ENCODE measurements at regions not wholly inside any gene's neighbourhood (a gene's known extent, or its start where the extent isn't known, plus 50 kb on each side); places are given as distances from the start of the nearest gene placed in this dataset.

DNA sequence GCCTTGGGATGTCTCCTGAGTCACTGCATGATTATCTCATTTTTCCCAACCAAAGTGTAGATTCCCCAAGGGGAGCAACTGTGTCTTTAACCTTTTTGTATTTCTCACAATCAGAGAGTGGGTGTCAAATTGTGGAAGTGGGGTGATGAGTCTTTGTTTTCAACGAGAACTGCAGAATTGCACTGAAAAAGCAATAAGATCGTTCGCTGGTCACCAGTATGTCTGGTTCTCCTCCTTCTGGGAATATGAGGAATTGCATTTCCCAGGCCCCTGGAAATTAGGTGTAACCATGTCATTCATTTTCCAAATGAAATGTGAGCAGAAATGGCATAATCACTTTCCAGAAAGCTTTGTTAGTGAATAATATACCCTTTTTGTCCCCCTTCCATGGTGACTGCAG, 326.9 kb downstream of the GPAM start:
- no peak overlapping the region for H3K23ac ChIP-seq (ENCODE audit: insufficient read length)
- no peak overlapping the region for H3K27ac ChIP-seq (ENCODE audit: low read depth, low read length)
- no peak overlapping the region for H3K18ac ChIP-seq (ENCODE audit: extremely low read depth, low read length)
- H3K36me3 ChIP-seq (ENCODE audit: control insufficient read depth in 2 of 4, insufficient read depth in 4 of 4, low read length in 3 of 4), result no peaks in the 10 kb centered on the region
- H2BK20ac ChIP-seq (ENCODE audit: low read length), result no peak overlapping the region
- no peak for TF ChIP-seq CBX8 (IDR thresholded peaks at IDR 0.05; ENCODE audit: borderline replicate concordance, low read depth, low read length)
- TF ChIP-seq SAP30 (IDR thresholded peaks at IDR 0.05; ENCODE audit: insufficient read depth, insufficient replicate concordance, low read length), result no peak
- no peak for TF ChIP-seq TCF12 (IDR thresholded peaks at IDR 0.05; ENCODE audit: low read depth, low read length)
- peak; percentile 51 to 65 for TF ChIP-seq RAD21 (IDR thresholded peaks at IDR 0.05 in 1 of 2, conservative IDR thresholded peaks at IDR 0.05 in 1 of 2; ENCODE audit: low read depth in 2 of 2, low read length in 2 of 2)
- no peak for TF ChIP-seq PHF8 (conservative IDR thresholded peaks at IDR 0.05; ENCODE audit: low read depth, low read length)
- TF ChIP-seq EZH2 (IDR thresholded peaks at IDR 0.05; ENCODE audit: low read depth, low read length, severe bottlenecking), result no peak
- no peak for TF ChIP-seq NRF1 (IDR thresholded peaks at IDR 0.05; ENCODE audit: low read depth, low read length)
- TF ChIP-seq YY1 (IDR thresholded peaks at IDR 0.05; ENCODE audit: low read depth, low read length), result no peak
- no peak for TF ChIP-seq NANOG (IDR thresholded peaks at IDR 0.05; ENCODE audit: insufficient read depth, low read depth, low read length, poor library complexity, severe bottlenecking)
- TF ChIP-seq, protein P1, sequence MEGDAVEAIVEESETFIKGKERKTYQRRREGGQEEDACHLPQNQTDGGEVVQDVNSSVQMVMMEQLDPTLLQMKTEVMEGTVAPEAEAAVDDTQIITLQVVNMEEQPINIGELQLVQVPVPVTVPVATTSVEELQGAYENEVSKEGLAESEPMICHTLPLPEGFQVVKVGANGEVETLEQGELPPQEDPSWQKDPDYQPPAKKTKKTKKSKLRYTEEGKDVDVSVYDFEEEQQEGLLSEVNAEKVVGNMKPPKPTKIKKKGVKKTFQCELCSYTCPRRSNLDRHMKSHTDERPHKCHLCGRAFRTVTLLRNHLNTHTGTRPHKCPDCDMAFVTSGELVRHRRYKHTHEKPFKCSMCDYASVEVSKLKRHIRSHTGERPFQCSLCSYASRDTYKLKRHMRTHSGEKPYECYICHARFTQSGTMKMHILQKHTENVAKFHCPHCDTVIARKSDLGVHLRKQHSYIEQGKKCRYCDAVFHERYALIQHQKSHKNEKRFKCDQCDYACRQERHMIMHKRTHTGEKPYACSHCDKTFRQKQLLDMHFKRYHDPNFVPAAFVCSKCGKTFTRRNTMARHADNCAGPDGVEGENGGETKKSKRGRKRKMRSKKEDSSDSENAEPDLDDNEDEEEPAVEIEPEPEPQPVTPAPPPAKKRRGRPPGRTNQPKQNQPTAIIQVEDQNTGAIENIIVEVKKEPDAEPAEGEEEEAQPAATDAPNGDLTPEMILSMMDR (IDR thresholded peaks at IDR 0.05; ENCODE audit: control extremely low read depth in 1 of 3, insufficient read depth in 1 of 3, low read depth in 1 of 3, low read length in 3 of 3), result peak in 2 of 3 experiments; percentile 35 to 52; a peak in 2 of 4 replicates
- no peak for TF ChIP-seq BRCA1 (IDR thresholded peaks at IDR 0.05; ENCODE audit: low read depth, low read length)
- H3K9ac ChIP-seq (replicated peaks in 1 of 4; ENCODE audit: extremely low read depth in 1 of 4, low read depth in 3 of 4, low read length in 3 of 4), result no peak overlapping the region
- H4K20me1 ChIP-seq (replicated peaks in 1 of 2; ENCODE audit: control insufficient read depth in 1 of 2, insufficient read depth in 2 of 2, low read length in 2 of 2), result no peaks in the 10 kb centered on the region
- H3K14ac ChIP-seq (ENCODE audit: insufficient read length), result no peak overlapping the region
- FAIRE-seq (peak; percentile 63), DNase-seq (ENCODE audit: low read depth in 1 of 2, low spot score in 2 of 2) (no peak)
- no peak overlapping the region for H4K5ac ChIP-seq (ENCODE audit: insufficient read length, low read depth, low read length)
- no peak overlapping the region for H2AK5ac ChIP-seq (ENCODE audit: low read depth, low read length)
- no peaks in the 10 kb centered on the region for H3K79me2 ChIP-seq (ENCODE audit: control insufficient read depth in 1 of 2, insufficient read depth in 2 of 2, low read length in 2 of 2)
- H2BK5ac ChIP-seq (ENCODE audit: low read depth, low read length), result no peak overlapping the region
- H3K4me1 ChIP-seq (replicated peaks in 1 of 4; ENCODE audit: control insufficient read depth in 3 of 4, insufficient read depth in 4 of 4, low read length in 3 of 4), result peaks cover 0 to 2% (median 0%) of the 10 kb centered on the region in 4 experiments; a peak in 1 of 7 replicates
- H3K4me2 ChIP-seq (ENCODE audit: insufficient read depth in 1 of 2, low read depth in 2 of 2, low read length in 2 of 2), result no peak overlapping the region
- no peak overlapping the region for H3K56ac ChIP-seq (replicated peaks; ENCODE audit: insufficient read length, low read depth, low read length)
- H3K4me3 ChIP-seq (ENCODE audit: extremely low read depth in 1 of 4, insufficient read depth in 2 of 4, low read depth in 3 of 4, low read length in 4 of 4), result no peak overlapping the region
- WGBS, 2 experiments (ENCODE audit: extremely low coverage in 1 of 2, insufficient coverage in 1 of 2, insufficient read length in 1 of 2, insufficient replicate concordance in 2 of 2, low coverage in 1 of 2, low lambda C conversion rate in 2 of 2, missing lambda C conversion rate in 1 of 2), result 78% methylated on average over 3 of the region's 3 CpGs; no CpG with 5 or more reads in 1 of the 2 experiments
- H2BK120ac ChIP-seq (replicated peaks; ENCODE audit: low read depth, low read length), result no peak overlapping the region
- no peaks in the 10 kb centered on the region for H3K79me1 ChIP-seq (ENCODE audit: low read depth, low read length)
- ChIA-PET POLR2A (ENCODE audit: partially characterized antibody) (no interaction called here), CTCF (ENCODE audit: partially characterized antibody) (interaction anchor here (0.7 to 2.9 kb wide), 5 partner anchors 25 to 258 kb away, joined by 3 to 9 read pairs (median 3); no protein-coding TSS in a partner anchor)
- H2AFZ ChIP-seq (ENCODE audit: low read length), result 0 out of 2 replicates have a peak overlapping the region, but pooled peaks have one; percentile 49
- H2BK12ac ChIP-seq (ENCODE audit: low read depth, low read length), result no peak overlapping the region
- no peaks in the 10 kb centered on the region for H3K9me3 ChIP-seq (ENCODE audit: insufficient read depth in 2 of 2, low read depth in 1 of 2, low read length in 1 of 2)
- H4K91ac ChIP-seq (replicated peaks; ENCODE audit: insufficient read length, low read length), result no peak overlapping the region
- no peak overlapping the region for H4K8ac ChIP-seq (ENCODE audit: extremely low read depth, insufficient read depth, low read length)
- no peak overlapping the region for H3K4ac ChIP-seq (replicated peaks; ENCODE audit: insufficient read length, low read depth, low read length)
- no peaks in the 10 kb centered on the region for H3K27me3 ChIP-seq (replicated peaks in 1 of 4; ENCODE audit: control insufficient read depth in 3 of 4, extremely low read depth in 1 of 4, insufficient read depth in 3 of 4, low read length in 3 of 4)
- H2BK15ac ChIP-seq (ENCODE audit: low read length), result no peak overlapping the region
- no peaks in the 10 kb centered on the region for H3K23me2 ChIP-seq (ENCODE audit: low read depth, low read length)

Measured in H1 (cell line).